HG03432 (cell line): ENCODE measurements at regions not wholly inside any gene's neighbourhood (a gene's known extent, or its start where the extent isn't known, plus 50 kb on each side); places are given as distances from the start of the nearest gene placed in this dataset.
"Not testable (repeated sequence)": the region's sequence is repeated elsewhere in the genome, so short reads cannot be mapped to it uniquely, and the experiment has no call there.

Source experiments
- ATAC-seq: cut with Tn5 transposase; IDR thresholded peaks from one replicate; pipeline ENCODE4 v1.9.1; 2021; ENCODE audit warnings: mild to moderate bottlenecking, moderate library complexity; ENCODE audit not compliant: unreplicated experiment

DNA sequence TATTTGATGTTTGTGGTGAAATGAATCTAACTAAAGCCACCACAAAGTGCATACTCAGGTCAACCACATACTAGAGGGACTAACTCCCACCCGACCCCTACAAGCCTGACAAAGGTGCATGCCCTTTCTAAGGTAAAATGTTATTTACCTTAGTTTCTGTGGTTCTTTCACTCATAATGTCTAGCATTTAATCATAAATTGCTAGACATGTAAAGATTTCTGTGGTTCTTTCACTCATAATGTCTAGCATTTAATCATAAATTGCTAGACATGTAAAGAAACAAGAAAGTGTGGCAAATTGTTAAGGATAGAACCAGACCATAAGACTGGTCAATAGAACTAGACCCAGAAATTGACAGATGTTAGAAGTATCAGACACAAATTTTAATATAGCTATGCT is 193.0 kb upstream of the PBX1 start:
- ATAC-seq: no peak

DNA sequence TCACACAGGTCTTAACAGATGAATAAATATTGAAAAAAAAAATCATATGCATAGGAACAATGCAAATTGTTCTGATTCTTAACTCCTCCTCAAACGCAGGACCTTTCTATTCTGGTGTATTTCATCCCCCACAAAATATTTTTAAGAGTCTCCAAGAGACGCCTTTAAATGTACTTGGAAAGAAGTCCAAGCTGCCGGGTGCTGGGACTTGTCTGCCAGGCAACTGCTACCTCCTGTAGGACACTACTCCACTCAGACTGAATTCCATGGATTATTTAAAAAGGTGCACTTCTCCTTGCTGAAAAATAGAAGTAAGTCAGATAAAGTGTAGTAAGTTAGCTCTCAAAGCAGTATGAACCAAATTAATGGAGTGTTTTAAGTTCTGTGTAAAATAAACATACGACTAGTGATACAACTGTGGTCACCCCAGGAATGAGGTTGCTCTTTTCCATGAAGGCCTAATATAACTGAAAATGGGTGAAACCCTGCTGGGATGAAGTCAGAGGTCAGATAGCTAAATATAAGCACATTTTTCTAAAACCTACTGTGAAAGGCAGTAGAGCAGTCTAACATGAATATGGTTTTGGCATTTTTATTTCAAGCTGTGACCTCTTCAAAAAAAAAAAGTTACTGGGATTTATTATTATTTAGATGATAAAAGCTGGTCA is 189.2 kb upstream of the PBX1 start:
- ATAC-seq: no peak

DNA sequence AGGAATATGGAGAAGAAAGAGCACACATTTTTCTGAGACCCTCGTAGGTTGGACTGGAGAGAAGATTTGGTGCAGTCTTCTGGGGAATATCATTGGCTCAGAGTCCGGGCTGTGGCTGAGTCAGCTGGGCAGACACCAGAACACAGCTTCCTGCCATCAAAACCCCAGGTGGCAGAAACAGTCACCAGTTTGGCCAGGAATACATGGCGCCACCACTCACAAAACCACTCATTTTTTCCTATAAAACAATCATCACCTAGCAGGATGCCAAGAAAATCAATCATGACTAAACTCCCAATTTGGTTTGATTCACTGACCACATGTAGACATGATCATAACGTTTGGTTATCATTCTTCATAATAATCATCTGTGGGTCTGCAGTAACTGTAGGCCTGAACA is 178.1 kb upstream of the PBX1 start:
- no peak for ATAC-seq

DNA sequence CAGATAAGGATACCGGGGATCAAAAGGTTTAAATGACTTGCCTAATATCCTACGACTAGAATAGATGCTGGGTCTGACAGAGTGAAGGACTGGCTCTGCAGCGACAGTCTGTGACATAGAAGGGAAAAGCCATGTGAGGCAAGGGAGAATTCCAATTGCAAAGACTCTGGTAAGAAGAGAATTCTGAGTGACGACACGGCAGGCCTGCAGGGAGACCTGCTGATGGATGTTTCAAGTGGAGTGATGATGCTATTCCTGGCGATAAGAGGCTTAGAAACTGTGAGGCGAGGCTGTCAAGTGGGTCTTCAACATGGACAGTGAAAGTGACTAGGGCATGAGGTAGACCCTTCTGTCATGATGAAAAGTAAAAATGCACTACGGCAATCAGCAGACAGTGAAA is 176.6 kb upstream of the PBX1 start:
- ATAC-seq: no peak

DNA sequence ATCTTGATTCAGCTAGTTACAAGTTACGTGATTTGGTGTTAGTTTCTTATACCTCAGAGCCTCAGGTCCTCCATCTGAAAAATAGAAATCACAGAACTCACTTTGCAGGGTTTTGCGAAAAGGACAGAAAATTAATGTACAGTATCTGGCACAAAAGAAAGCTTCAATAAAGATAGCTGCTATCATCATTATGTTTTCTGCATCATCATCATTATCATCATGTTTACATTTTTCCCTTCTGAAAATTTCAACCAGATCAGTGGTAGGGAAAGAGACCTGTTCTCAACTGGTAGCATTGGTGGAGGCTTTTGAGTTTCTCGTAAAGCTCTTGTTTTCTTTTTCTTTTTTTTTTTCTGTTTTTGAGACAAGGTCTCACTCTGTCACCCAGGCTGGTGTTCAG is 174.7 kb upstream of the PBX1 start:
- no peak for ATAC-seq

DNA sequence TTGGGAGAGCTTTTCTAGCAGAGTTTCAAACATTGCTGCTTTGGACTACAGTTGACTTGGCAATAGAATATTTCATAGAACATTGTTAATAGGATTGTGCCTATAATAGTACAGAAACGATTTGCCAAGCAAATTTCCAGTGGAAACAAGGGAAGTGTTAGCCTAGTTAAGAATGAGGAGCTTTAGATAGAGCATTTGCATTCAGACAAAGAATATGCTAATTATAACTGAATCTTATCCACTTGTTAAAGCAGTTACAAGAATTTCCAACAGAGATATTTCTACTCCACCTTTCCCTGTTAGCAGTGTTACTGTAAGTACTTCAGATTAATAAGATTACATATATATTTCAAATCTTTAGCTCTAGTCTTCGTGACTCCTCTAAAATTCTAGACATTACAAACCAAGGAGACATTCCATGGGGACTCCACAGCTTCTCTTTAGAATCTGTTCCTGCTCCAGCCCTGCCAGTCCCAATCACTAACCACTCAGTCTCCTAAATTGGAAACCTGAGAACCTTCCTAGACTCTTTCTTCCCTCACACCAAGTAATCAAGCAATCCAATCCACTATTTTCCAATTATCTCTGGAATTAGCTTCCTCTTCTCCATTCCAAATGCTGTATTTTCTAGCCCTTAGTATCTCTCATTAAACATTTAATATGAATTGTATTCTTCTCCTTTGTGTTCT is 141.8 kb upstream of the PBX1 start:
- ATAC-seq: no peak

DNA sequence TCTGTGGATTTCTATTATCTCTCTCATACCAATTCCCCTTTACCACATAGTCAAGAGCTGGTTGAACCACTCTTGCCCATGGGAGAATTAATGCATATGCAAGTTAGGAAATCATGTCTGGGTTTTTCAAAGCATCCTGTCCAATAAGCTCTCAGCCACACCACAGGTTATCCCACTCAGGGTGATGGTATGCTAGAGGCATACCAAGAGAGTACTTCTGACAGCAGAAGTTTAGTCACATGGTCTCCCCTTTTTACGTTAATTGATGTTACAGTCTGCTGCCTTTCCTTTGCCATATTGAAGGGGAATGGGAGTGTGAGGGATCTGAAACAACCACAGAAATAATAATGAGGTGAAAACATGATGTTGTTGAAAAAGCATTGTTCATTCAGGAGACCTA is 135.8 kb upstream of the PBX1 start:
- no peak for ATAC-seq

DNA sequence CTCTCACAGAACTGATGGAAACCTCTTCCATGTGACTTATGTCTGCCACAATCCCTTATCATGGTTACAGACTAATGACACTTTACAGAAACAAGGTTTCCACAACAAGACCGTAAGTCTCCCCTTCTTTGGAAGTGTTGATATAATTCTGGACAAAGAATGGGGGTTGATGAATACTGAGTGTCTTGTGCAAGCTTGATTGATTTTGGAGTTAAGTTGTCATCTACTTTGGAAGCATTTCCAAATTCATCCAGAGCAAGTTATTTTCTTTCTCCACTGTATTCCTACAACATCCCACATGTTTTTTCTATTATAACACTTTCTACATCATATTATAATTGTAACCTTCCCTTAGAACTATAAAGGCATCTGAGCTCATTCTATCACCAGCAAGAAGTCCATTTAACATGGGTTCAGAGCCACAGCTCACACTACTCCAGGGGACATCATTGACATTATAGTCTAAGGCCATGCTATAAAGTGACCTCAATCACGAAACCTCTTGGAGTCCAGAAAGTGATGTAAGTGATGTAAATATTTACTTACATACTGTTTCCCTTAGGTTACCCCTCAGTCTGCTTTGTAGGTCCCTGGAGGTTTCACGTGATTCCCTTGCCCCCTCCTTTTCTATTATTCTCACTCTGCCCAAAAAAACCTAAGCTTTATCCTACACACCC is 125.7 kb upstream of the PBX1 start:
- ATAC-seq: no peak

DNA sequence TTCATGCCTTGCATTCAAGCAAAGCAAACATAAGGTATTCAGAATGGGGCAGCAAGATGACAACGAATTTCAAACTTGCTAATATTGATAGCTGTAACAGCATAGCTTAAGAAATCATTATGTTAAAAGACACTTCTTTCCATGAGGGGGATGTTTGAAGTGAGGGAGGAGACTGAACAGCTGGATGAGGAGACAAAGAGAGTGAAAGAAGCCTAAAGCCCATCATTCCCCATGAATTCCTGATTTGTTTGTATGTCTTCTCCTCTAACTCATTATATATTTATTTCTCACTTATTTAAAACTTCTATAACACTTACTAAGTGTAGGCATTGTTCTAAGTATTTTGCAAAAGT is 125.2 kb upstream of the PBX1 start:
- ATAC-seq: no peak

DNA sequence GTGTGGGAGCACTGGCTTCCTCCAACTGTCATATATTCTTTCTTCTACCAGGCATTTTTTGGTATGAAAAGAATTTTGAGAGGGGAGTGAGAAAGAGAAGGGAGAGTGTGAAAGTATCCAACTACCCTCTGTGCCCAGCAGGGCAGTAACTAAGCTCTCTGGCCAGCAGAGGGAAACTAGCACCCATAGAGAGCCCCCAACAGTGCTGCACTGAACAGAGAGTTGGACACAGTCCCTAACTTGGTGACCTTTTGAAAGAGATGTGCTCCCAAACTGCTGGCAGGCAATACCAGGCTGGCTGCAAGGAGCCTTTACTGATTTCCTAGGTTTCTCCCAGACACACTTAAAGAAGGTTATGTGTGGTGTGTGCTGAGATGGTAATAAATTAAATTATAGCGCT is 118.8 kb upstream of the PBX1 start:
- ATAC-seq: no peak

DNA sequence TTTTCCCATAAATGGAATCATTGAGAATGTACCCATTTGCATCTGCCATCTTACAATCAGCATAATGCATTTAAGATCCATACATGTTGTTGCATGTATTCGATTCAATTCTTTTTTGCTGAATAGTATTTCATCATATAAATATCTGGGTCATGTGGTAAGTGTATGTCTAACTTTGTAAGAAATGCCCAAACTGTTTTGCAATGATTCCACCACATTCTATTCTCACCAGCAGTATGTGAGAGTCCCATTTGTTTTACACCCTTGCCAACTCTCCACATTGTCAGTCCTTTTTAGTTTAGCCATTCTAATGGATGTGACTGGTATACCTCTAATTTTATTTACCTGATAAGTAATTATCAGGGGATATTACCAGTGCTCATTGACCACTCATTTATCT is 115.8 kb upstream of the PBX1 start:
- ATAC-seq: no peak

DNA sequence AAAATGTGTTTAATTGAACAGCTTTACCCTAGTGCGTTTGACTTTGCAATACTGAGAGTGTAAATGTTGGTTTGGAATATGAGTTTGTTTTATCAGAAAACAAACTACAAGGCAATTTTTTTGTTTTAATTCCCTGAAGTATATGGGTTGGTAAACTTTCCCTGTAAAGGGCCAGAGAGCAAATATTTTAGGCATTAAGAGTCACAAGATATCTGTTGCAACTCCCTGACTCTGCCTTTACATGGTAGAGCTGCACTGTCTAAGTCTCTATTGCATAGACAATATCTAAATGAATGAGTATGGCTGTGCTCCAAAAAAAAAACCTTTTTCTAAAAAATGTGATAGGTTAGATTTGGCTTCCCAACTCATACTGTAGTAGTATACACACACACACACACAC is 115.1 kb upstream of the PBX1 start:
- no peak for ATAC-seq

DNA sequence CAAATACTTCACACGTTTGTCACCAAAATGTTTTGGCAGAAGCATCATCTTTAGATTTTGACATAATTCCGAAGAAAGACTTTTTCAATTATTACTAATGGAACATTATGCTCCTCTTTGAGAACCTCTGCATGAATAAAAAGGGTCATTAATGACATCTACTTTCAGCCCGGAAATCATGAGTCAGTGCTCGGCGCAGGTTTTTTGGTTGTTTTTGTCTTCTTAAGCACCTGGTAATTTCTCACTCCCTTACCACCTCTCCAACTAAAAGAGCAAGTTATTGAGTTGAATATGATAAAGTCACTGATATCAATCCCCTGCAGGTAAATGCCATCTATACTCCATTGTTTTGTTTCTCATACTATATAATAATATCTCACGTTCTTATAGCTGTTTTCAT is 113.0 kb upstream of the PBX1 start:
- ATAC-seq: no peak

DNA sequence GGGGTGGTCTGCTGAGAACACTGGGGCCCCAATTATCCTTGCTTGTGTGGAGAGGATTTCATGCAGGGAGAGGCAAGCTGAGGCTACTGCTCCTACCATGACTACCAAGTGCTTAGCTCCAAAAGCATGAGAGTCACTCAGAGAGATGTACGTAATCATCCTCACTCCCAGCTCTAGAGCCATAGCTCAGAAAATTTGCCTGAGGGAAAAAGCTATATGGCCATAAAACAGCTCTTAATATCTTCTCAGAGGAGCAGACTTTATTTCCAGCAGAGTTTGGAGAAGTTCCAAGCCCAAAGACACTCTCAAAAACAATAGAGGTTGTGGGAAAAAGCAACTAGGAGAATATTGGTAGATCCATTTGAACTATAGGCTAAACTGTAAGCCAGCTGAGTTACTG is 106.4 kb upstream of the PBX1 start:
- no peak for ATAC-seq

DNA sequence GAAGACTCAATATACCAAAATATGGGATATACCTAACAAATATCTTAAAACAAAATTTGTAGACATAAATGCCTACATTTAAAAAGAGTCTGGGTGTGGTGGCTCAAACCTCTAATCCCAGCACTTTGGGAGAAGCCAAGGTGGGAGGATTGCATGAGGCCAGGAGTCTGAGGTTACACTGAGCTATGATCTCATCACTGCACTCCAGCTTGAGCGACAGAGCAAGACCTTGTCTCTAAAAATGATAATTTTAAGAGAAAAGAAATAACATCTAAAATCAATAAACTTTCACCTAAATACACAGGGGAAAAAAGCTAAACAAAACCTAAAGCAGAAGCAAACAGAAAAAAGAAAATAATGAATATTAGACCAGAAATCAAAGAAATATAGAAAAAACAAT is 102.7 kb upstream of the PBX1 start:
- ATAC-seq: no peak

DNA sequence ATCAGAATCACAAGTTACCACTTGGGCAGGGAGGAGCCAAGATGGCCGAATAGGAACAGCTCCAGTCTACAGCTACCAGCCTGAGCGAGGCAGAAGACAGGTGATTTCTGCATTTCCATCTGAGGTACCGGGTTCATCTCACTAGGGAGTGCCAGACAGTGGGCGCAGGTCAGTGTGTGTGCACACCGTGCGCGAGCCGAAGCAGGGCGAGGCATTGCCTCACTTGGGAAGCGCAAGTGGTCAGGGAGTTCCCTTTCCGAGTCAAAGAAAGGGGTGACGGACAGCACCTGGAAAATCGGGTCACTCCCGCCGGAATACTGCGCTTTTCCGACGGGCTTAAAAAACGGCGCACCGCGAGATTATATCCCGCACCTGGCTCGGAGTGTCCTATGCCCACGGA is 99.8 kb upstream of the PBX1 start:
- ATAC-seq: not testable (repeated sequence)

DNA sequence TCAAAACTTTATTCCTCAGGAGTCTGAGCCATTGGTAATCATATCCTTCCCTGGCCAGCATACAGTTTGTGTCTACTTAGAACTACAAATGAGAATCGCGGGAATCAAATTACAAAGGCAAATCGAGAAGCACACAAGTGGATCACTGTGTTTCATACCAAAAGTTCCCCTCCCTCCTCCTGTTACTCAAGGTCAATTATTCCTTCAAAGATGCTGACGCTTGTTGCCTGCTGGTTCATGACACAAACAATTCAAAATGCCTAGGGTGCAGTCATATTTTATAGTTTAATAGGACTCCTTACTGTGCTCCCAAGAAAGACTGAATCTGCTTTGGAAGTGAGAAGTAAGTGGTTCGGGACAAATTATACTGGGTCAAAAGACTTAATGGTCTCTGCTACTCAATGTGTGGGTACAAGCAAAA is 93.0 kb upstream of the PBX1 start:
- ATAC-seq: no peak

DNA sequence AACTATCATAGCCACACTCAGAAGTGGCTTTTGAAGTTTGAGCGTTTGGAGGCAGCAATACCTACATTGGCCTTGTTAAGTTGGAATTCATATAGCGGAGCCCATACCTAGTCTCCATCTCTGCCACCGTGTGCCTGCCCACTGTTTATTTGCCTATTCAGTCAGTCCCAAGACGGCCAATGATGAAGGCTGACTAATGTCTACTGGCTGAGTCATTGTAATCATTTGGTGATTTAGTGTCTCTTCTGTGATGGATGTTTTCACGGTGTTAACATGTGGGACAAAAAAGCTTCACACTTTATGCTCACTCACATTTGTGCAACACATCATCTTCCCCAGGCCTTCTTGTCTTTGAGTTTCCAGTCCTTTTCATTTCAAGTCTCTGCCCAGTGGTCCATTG is 92.6 kb upstream of the PBX1 start:
- ATAC-seq: no peak

DNA sequence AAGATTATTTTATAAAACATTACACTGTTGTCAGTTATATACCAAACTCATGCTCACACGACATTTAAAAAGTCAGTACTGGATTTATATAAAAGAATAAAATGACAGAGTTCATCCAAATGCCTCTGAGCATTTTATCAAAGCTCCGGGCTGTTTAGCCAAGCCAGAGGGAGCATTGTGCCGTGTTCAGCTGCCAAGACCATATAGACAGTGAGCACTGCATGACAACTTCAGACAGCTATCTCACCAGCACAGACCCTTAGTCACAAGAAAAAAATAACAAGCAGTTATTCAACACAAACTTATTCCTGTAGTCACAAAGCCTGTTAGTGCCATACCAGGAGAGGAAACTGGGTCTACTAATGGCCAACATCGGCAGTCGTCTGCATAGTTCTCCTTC is 88.0 kb upstream of the PBX1 start:
- no peak for ATAC-seq

DNA sequence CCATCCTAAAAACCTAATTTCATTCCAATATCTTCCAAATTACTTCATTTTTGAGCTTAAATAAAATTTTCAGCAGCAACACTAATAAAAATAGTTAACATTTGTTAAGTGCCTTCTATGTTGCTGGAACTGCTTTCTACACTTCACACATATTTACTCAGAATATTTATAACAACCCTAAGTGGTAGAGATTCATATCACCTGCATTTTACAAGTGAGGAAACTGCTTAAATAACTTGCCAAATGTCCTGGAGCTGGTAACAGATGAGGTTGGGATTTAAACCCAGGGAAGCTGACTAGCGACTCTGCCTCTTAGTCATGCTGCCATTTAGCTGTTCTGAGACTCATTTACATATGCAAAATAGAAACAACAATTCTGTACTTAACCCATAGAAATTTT is 86.1 kb upstream of the PBX1 start:
- no peak for ATAC-seq

DNA sequence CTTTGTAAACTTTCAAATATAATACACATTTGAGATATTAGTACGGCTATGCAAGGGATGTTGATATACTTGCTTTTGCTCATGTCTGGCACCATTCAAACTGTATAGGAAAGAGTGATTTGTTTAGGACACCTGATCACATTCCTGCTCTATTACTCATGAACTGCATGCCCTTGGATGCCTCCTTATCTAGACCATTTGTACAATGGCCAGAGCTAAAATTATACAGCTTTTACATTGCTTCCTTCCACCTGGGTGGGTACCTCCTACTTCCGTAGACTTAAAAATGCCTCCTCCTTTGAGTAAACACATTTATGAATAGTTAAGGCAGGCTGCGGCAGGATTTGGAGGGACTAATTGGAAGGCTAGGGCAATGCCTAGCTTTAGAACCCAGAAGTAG is 85.4 kb upstream of the PBX1 start:
- ATAC-seq: no peak

DNA sequence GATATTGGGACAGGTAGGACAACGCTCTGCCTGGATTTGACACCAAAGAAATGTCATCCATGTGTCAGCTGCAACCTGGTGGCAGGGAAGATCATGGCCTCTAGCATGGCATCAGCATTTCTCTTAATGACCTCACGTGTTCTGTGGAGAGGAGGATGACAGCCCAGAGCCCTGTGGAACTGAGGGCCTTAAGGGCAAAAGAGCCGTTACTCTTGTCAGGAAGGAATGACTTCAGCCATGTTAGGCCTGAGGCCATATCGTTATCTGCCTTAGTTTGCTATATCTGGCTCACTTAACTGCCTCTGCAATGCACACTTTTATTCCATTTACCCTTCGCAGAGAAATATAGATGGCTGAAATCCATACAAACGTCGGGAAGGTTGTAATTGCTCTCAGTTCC is 83.2 kb upstream of the PBX1 start:
- no peak for ATAC-seq

DNA sequence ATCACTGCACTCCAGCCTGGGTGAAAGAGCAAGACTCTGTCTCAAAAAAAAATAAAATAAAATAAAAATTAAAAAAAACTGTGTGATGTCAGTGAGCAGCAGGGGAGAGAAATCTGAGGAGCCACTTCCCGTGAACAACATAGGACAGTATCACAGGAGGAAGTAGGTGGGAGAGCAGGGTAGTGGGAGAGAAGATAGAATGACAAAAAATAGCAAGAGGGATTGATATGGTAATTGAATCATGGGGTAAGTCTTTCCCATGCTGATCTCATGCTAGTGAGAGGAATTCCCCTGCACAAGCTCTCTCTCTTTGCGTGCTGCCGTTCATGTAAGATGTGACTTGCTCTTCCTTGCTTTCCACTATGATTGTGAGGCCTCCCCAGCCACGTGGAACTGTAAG is 81.6 kb upstream of the PBX1 start:
- ATAC-seq: no peak
